Type B pancreatic cell (in vitro differentiated cells): ENCODE measurements at regions not wholly inside any gene's neighbourhood (a gene's known extent, or its start where the extent isn't known, plus 50 kb on each side); places are given as distances from the start of the nearest gene placed in this dataset.
A peak's percentile ranks its signal among the peaks of the same experiment; 100 is the strongest.

Source experiments
- DNase-seq: peaks from one replicate; pipeline ENCODE4 v3.0.0; 2021; ENCODE audit warnings: mixed read lengths; ENCODE audit not compliant: unreplicated experiment; ENCODE audit errors: extremely low spot score
- H3K27ac Mint-ChIP-seq: 2 replicates; pipeline ENCODE4 v1.8.0; 2021; ENCODE audit warnings: mild to moderate bottlenecking, mixed read lengths
- H3K27me3 Mint-ChIP-seq: 2 replicates; pipeline ENCODE4 v1.8.0; 2021; ENCODE audit warnings: mixed read lengths
- H3K36me3 Mint-ChIP-seq: 2 replicates; pipeline ENCODE4 v1.8.0; 2021; ENCODE audit warnings: mixed read lengths
- H3K4me1 Mint-ChIP-seq: one replicate; pipeline ENCODE4 v1.8.0; 2021; ENCODE audit warnings: mixed read lengths; ENCODE audit not compliant: unreplicated experiment
- H3K4me3 Mint-ChIP-seq: 2 replicates; pipeline ENCODE4 v1.8.0; 2021; ENCODE audit warnings: mild to moderate bottlenecking, mixed read lengths
- H3K9me3 Mint-ChIP-seq: 2 replicates; pipeline ENCODE4 v1.8.0; 2021; ENCODE audit warnings: mixed read lengths
- TF ChIP-seq, protein P1 (sequence below): fragments of 200-600 bp; sonication (generic); conservative IDR thresholded peaks from 2 replicates; pipeline ENCODE4 v1.5.0; 2021; ENCODE audit warnings: antibody characterized with exemption, mild to moderate bottlenecking

GRCh38 chr16:86391984-86392383 lies 118.3 kb upstream of the FOXF1 start:
- Mint-ChIP-seq H3K9me3 (no peaks in the 10 kb centered on the region), H3K4me1 (peaks cover 19% of the 10 kb centered on the region), H3K4me3 (no peak overlapping the region), H3K27me3 (peaks cover 34% of the 10 kb centered on the region), H3K36me3 (no peaks in the 10 kb centered on the region), H3K27ac (no peak overlapping the region)
- DNase-seq = no peak
- TF ChIP-seq, protein P1, sequence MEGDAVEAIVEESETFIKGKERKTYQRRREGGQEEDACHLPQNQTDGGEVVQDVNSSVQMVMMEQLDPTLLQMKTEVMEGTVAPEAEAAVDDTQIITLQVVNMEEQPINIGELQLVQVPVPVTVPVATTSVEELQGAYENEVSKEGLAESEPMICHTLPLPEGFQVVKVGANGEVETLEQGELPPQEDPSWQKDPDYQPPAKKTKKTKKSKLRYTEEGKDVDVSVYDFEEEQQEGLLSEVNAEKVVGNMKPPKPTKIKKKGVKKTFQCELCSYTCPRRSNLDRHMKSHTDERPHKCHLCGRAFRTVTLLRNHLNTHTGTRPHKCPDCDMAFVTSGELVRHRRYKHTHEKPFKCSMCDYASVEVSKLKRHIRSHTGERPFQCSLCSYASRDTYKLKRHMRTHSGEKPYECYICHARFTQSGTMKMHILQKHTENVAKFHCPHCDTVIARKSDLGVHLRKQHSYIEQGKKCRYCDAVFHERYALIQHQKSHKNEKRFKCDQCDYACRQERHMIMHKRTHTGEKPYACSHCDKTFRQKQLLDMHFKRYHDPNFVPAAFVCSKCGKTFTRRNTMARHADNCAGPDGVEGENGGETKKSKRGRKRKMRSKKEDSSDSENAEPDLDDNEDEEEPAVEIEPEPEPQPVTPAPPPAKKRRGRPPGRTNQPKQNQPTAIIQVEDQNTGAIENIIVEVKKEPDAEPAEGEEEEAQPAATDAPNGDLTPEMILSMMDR = no peak

DNA sequence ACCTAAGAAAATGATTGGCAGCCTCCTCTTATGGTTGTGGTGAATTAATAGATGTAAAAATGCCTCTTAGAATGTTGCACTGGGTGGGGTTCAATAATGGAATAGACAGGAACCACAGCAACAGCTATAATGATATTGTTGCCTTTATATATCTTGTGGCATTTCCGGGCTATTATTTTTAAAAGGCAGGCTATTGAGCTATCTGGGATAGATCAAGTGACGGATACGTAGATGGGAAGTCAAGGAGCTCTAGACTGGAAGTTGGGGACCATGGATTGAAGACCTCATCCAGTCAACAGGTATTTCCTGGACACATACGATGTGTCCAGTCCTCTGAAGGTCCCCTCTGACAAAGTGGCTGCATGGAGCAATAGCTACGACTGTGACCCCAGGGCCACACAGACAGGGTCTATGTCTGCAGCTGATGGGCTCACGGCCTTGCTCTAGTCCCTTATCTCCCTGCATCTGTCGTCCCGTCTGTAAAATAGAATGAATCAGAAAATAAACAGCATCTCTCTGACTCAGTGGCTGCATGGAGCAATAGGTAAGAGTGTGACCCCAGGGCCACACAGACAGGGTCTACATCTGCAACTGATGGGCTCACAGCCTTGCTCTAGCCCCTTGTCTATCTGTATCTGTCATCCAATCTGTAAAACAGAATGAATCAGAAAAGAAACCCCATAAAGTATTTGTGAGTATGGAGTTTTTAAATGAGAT lies 117.7 kb upstream of the FOXF1 start:
- H3K9me3 Mint-ChIP-seq = no peaks in the 10 kb centered on the region
- TF ChIP-seq, protein P1 = no peak
- DNase-seq = no peak
- H3K4me3 Mint-ChIP-seq = no peak overlapping the region
- H3K4me1 Mint-ChIP-seq = peaks cover 22% of the 10 kb centered on the region
- no peaks in the 10 kb centered on the region for H3K36me3 Mint-ChIP-seq
- peaks cover 35% of the 10 kb centered on the region for H3K27me3 Mint-ChIP-seq
- H3K27ac Mint-ChIP-seq = no peak overlapping the region

GRCh38 chr16:86393907-86394626 lies 116.3 kb upstream of the FOXF1 start:
- Mint-ChIP-seq H3K9me3 (no peaks in the 10 kb centered on the region), H3K27ac (no peak overlapping the region)

DNA sequence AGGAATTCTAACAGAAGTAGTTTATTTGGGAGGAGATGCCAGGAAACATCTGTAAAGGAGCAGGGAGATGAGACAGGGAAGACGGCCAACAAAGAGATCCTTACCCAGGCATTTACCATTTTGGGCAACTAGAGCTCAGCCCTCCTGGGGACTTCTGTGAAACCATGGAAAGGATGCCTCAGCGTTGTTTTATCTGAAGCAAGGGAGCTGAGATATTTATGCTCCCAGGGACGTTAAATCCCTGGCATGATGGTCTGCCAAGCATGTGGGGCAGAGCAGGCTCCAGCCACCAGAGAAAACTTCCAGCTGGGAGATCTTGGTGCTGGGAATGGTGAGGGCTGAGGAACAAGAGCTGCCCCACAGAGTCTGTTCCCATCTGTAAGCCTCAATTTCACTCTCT lies 114.8 kb upstream of the FOXF1 start:
- Mint-ChIP-seq H3K4me1 (peaks cover 35% of the 10 kb centered on the region), H3K9me3 (no peaks in the 10 kb centered on the region), H3K36me3 (no peaks in the 10 kb centered on the region), H3K27me3 (peaks cover 34% of the 10 kb centered on the region), H3K27ac (no peak overlapping the region), H3K4me3 (no peak overlapping the region)
- DNase-seq = no peak
- TF ChIP-seq, protein P1 = no peak

More at GRCh38 chr16:86393907-86394626, 116.3 kb upstream of the FOXF1 start:
- DNase-seq = no peak
- peaks cover 39% of the 10 kb centered on the region for H3K27me3 Mint-ChIP-seq
- H3K36me3 Mint-ChIP-seq = no peaks in the 10 kb centered on the region
- TF ChIP-seq, protein P1 = no peak
- H3K4me1 Mint-ChIP-seq = peaks cover 35% of the 10 kb centered on the region
- H3K4me3 Mint-ChIP-seq = no peak overlapping the region

DNA sequence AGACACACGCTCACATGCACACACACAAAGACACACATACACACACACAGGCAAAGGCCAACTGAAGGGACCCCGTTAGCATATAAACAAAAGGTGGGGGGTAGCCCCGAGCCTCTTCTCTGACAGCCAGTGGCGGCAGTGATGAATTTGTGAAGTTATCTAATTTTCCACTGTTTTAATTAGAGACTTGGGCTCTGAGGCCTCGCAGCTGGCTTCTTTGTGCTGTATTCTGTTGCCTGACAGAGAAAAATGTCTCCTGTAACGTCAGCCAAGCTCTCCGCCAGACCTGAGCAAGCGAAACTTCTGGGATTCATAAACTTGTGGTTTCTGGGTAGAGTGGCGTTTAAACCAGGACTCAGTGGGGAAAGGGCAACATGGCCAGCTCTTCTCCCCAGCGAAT lies 113.9 kb upstream of the FOXF1 start:
- Mint-ChIP-seq H3K27me3 (peaks cover 32% of the 10 kb centered on the region), H3K4me3 (peak overlapping the region; percentile 29), H3K4me1 (peaks cover 31% of the 10 kb centered on the region), H3K36me3 (no peaks in the 10 kb centered on the region), H3K27ac (peak overlapping the region; percentile 48), H3K9me3 (no peaks in the 10 kb centered on the region)
- no peak for DNase-seq
- TF ChIP-seq, protein P1 = no peak
